Body of pancreas (tissue), 4 donors: ENCODE measurements at regions not wholly inside any gene's neighbourhood (a gene's known extent, or its start where the extent isn't known, plus 50 kb on each side); places are given as distances from the start of the nearest gene placed in this dataset.

Experiments
- ATAC-seq: fragments of 150-250 bp; one replicate; pipeline ENCODE4 v1.9.1; 2016
- DNase-seq, 4 donors: peaks; one replicate each; pipeline ENCODE4 v3.0.0-alpha.2; 2019
- H3K27ac ChIP-seq, 4 donors: fragments of 200-600 bp; sonication (generic); 1 replicate in 3 of 4; 2 replicates in 1 of 4; pipeline versions ENCODE4 v1.5.1 to v1.6.1; 2016 to 2019; ENCODE audit warnings: mild to moderate bottlenecking in 1 of 4, mixed read lengths in 1 of 4, moderate library complexity in 1 of 4
- H3K27me3 ChIP-seq, 2 donors: fragments of 200-600 bp; sonication (generic); one replicate each; pipeline ENCODE4 v1.6.0; 2016; ENCODE audit warnings: mild to moderate bottlenecking in 1 of 2
- H3K36me3 ChIP-seq, 2 donors: fragments of 200-600 bp; sonication (generic); replicated peaks in 1 of 2; 2 replicates each; pipeline ENCODE4 v1.5.1; 2016; ENCODE audit warnings: low read depth in 2 of 2; ENCODE audit not compliant: insufficient read depth in 1 of 2
- H3K4me1 ChIP-seq: fragments of 200-600 bp; sonication (generic); one replicate; pipeline ENCODE4 v1.6.0; 2016
- H3K4me3 ChIP-seq, 2 donors: fragments of 200-600 bp; sonication (generic); 1 replicate in 1 of 2; 2 replicates in 1 of 2; pipeline ENCODE4 v1.5.1; 2016 to 2019
- H3K9me3 ChIP-seq, 3 donors: fragments of 200-600 bp; sonication (generic); 1 replicate in 2 of 3; 2 replicates in 1 of 3; pipeline ENCODE4 v1.5.1; 2016
- CTCF ChIP-seq, 7 experiments: fragments of 450-650 bp in 4 of 7; fragments of 200-600 bp in 3 of 7; sonication (generic) in 3 of 7; IDR thresholded peaks; one replicate each; pipeline ENCODE4 v1.5.1; 2016 to 2019; ENCODE audit warnings: antibody characterized with exemption in 7 of 7
- POLR2A ChIP-seq, 3 donors: fragments of 450-650 bp; IDR thresholded peaks; one replicate each; pipeline ENCODE4 v1.6.1; 2016; ENCODE audit warnings: antibody characterized with exemption in 3 of 3, mild to moderate bottlenecking in 2 of 3
- WGBS, 2 donors: methylation state at CpG; one replicate each; pipeline ENCODE4 v1.1.5; 2017; 5-methylcytosine and 5-hydroxymethylcytosine counted together
- intact Hi-C: fragments of 100-400 bp; cut with DNase I; formaldehyde crosslinking; loops from one replicate; pipeline ENCODE4 v1.15.1; 2023

GRCh38 chr3:41127414-41127813, 71.9 kb upstream of the CTNNB1 start:
- Histone ChIP-seq H3K4me1 (no peaks in the 10 kb centered on the region), H3K27me3 (no peaks in the 10 kb centered on the region), H3K36me3 (no peaks in the 10 kb centered on the region), H3K27ac (no peak overlapping the region), H3K4me3 (no peak overlapping the region), H3K9me3 (peaks cover 0 to 5% (median 0%) of the 10 kb centered on the region in 3 donors)
- ATAC-seq (no peak), DNase-seq (no peak)
- intact Hi-C loops = no loop called here
- 91 to 96% methylated on average over 2 of the region's 2 CpGs for WGBS, 2 donors
- no peak for TF ChIP-seq CTCF (IDR thresholded peaks at IDR 0.05)
- TF ChIP-seq POLR2A (IDR thresholded peaks at IDR 0.05) = no peak

DNA sequence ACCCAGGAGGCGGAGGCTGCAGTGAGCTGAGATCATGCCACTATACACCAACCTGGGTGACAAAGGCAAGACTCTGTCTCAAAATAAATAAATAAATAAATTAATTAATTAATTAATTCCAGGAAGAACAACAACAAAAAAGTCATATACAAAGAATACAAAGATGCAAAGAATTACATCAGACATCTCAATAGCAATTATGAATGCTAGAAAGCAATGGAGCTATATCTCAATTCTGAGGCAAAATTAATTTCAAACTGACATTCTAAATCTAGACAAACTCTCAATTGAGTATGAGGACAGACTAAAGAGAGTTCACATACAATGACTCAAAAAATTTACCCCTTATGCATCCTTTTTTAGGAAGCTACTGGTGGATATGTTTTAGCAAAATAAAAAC, 69.6 kb upstream of the CTNNB1 start:
- H3K27me3 ChIP-seq = no peaks in the 10 kb centered on the region
- H3K4me3 ChIP-seq = no peak overlapping the region
- 95 to 100% methylated on average over 1 of the region's 1 CpG for WGBS, 2 donors
- DNase-seq (no peak), ATAC-seq (no peak)
- intact Hi-C loops = no loop called here
- no peak for TF ChIP-seq CTCF (IDR thresholded peaks at IDR 0.05)
- no peak for TF ChIP-seq POLR2A (IDR thresholded peaks at IDR 0.05)
- no peaks in the 10 kb centered on the region for H3K4me1 ChIP-seq
- H3K27ac ChIP-seq = no peak overlapping the region
- no peaks in the 10 kb centered on the region for H3K36me3 ChIP-seq
- peaks cover 0 to 5% (median 0%) of the 10 kb centered on the region in 3 donors for H3K9me3 ChIP-seq

DNA sequence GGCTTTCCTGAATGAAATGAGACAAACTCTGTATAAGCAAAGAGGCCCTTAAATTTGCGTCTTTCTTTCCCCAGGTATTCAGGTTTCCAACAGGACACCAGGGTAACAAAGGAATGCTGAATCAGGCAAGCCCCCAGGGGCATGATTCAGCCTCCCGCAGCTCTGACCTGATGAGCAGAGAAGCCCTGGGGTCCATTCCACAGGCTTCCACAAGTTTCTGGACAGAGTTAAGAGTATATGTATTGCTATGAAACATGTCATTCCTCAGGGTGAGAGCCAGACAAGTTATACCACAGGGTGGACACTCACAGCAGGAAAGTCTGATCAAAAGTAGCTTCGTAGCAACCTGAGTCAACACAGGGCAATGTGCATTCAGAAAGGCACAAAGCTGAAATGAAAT, 68.1 kb upstream of the CTNNB1 start:
- H3K36me3 ChIP-seq = no peaks in the 10 kb centered on the region
- H3K27me3 ChIP-seq = no peaks in the 10 kb centered on the region
- WGBS, 2 donors = 55 to 66% methylated on average over 3 of the region's 3 CpGs
- DNase-seq (no peak), ATAC-seq (no peak)
- intact Hi-C loops = no loop called here
- no peak for TF ChIP-seq CTCF (IDR thresholded peaks at IDR 0.05)
- no peak for TF ChIP-seq POLR2A (IDR thresholded peaks at IDR 0.05)
- H3K9me3 ChIP-seq = peaks cover 0 to 5% (median 0%) of the 10 kb centered on the region in 3 donors
- no peak overlapping the region for H3K4me3 ChIP-seq
- H3K4me1 ChIP-seq = no peaks in the 10 kb centered on the region
- no peak overlapping the region for H3K27ac ChIP-seq

DNA sequence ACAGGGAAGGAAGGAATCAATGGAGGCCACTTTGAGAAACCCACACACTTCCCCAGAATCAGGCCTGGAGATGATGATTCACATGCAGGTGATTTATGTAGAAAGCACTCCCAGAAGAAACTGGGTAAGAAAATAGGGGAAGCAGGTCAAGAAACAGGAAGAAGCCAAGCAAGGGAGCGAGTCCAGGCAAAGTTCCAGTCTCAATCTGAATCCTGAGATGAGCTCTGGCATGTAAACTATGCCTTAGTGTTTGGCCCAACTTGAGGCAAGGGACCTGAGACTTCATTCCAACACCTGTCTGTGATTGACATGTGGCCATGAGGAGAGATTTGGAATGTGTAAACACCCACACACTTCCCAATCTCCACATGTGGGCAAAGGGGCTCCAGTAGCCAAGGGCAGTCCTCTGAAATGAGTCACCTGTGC, 61.6 kb upstream of the CTNNB1 start:
- 60 to 83% methylated on average over 1 of the region's 1 CpG for WGBS, 2 donors
- H3K27ac ChIP-seq = no peak overlapping the region
- no peak for TF ChIP-seq POLR2A (IDR thresholded peaks at IDR 0.05)
- TF ChIP-seq CTCF (IDR thresholded peaks at IDR 0.05) = no peak
- no peaks in the 10 kb centered on the region for H3K9me3 ChIP-seq
- peaks cover 5% of the 10 kb centered on the region for H3K4me1 ChIP-seq
- H3K36me3 ChIP-seq = no peaks in the 10 kb centered on the region
- no peaks in the 10 kb centered on the region for H3K27me3 ChIP-seq
- intact Hi-C loops = no loop called here
- peak in 1 of 4 donors; percentile 18 for DNase-seq
- no peak for ATAC-seq
- no peak overlapping the region for H3K4me3 ChIP-seq

DNA sequence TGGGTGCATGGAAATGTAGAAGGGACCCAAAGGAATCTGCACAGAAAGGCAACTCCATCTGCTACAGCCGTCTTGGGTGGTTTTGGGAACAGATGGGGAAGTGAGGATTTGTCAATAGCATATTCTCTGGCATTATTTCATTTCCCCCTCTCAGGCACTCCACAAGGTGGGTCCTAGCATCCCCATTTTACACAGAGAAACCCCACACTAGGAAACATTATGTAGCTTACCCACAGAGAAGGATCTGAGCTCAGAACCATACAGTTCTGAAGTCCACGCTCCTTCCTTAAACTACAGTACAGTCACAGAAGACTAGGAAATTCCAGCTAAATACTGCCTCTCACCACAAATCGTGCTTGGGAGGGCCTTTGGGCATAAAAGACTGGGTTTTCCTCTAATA, 61.2 kb upstream of the CTNNB1 start:
- intact Hi-C loops = no loop called here
- Histone ChIP-seq H3K9me3 (no peaks in the 10 kb centered on the region), H3K27ac (no peak overlapping the region), H3K4me1 (peaks cover 5% of the 10 kb centered on the region), H3K27me3 (no peaks in the 10 kb centered on the region), H3K4me3 (no peak overlapping the region), H3K36me3 (no peaks in the 10 kb centered on the region)
- ATAC-seq = no peak
- WGBS, 2 donors = 58 to 71% methylated on average over 3 of the region's 3 CpGs
- no peak for DNase-seq
- TF ChIP-seq CTCF (IDR thresholded peaks at IDR 0.05) (no peak), POLR2A (IDR thresholded peaks at IDR 0.05) (no peak)
